Activated naive CD8-positive, alpha-beta T cell treated with anti-CD3 and anti-CD28 coated beads, Interleukin-2, amount 50 U/mL, for 16 hours (primary cell): ENCODE measurements at regions not wholly inside any gene's neighbourhood (a gene's known extent, or its start where the extent isn't known, plus 50 kb on each side); places are given as distances from the start of the nearest gene placed in this dataset.
"Not testable (repeated sequence)": the region's sequence is repeated elsewhere in the genome, so short reads cannot be mapped to it uniquely, and the experiment has no call there.

Experiments
- DNase-seq: peaks from one replicate; pipeline ENCODE4 v3.0.0-alpha.2; 2020; ENCODE audit warnings: low read depth, low spot score

DNA sequence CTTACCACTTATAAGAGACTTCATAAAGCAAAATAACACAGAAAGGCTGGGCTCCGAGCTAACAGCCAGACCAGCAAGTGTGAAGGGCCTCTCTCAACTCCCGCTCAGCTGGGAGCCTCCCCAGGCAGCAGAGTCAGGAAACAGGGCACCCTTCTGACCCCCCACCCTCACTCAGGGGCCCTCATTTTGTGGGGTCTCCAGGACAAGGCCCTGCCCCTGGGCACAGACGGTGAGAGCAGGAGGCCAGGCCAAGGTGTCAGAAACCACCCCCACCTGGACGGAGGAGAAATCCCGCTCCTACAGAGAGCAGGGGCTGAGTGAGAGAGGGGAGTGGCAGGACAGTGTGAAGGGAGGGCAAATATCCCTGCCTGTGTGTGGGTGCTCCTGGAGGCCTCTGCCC lies 135.8 kb upstream of the FOXD4L5 start:
- no peak for DNase-seq

DNA sequence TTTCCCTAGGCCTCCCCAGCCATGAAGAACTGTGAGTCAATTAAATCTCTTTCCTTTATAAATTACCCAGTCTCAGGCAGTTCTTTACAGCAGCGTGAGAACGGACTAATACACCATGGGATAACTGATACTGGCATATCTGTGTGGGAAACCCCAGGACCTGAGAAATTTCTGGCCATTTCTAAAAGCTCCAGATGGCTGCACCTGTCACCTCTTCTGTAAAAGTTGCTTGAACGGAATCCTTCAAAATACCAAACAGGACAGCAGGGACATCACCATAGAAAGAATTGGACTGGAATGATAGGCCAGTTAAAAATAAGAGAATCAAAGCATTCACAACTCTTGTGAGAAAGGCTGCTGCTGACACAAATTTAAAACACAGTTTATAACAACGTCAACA lies 134.0 kb upstream of the FOXD4L5 start:
- DNase-seq = not testable (repeated sequence)

DNA sequence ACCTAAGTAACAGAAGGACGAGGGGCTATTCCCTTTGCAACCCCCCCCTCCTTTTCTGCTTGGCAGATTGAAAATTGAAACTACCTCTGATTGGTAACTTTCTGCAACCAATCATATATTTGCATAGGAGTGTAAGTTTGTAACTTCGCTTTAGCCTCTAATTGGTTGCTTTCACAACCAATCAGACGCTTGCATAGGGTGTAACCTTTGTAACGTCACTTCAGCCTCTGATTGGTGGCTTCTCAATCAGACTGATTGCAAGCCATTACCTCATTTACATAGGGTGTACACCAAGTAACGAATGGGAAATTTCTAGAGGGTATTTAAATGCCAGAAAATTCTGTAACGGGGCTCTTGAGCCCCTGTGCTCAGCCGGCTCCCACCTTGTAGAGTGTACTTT lies 131.9 kb upstream of the FOXD4L5 start:
- not testable (repeated sequence) for DNase-seq

DNA sequence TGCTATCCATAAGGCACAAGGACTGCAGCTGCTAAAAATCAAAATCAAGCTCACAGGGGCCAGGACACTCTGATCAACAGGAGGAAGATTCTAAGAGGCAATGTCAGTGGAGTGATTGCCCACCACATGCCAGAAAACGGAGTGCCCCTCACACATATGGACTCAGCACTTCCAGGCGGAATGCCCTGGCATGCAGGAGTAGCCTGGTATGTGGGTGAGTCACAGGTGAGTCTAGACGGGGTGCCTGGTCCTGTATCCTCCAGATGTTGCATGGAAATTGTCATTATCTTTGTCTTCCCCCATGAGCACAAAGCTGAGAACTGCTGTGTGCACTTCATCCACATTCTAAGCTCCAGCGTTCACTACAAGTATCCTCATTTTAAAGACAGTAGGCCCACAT lies 129.2 kb upstream of the FOXD4L5 start:
- not testable (repeated sequence) for DNase-seq

DNA sequence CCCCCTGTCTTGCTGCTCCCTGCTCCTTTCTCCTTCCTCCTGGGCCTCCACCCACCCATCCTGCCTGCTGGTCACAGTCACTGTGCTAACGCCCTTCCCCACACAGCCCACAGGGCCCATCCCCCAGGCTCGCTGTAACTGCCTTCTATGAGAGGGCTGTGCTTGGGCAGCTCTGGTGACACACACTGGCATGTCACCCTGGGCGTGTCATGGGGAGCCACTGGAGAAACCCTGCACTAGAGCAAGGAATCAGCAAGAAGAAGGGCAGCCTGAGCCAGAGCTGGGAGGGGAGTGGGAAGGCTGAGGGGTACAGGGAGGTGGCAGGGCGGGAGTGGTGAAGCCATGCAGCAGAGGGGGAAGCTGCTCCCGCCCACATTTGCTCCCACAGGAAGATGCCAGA lies 128.4 kb upstream of the FOXD4L5 start:
- not testable (repeated sequence) for DNase-seq

DNA sequence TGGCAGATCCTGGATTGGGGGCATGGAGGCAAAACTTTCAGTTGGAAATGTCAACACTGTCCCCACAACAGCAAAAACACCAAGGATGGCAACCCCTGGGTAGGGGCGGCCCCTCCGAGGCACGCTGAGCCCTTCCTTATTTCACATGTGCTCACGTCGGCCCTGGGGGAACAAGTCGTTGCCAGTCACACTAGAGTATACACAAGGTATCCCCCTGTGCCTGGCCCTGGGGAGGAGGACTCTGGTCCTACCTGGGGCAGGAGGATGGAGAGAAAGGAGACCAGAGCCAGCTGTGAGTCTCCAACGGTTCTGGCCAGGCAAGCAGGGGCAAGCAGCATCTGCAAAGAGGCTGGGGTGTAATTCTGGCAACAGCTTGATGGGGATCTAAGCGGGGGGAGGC lies 126.9 kb upstream of the FOXD4L5 start:
- no peak for DNase-seq

DNA sequence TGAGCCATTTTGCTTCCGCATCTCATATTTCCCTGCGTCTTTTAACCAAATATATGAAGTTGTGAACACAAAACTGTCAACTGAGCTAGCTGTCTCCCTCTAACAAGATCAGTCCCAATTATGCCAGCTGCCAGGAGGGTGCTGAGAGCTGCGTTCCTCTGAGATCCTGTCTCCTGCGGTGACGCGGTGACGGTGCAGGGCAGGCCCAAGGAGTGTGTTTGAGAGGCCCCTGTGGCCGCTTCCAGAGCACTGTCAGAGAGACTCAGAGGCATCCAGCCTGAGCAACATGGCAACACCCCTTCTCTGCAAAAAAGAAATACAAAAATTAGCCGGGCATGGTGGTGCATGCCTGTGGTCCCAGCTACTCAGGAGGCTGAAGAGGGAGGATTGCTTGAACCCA lies 126.3 kb upstream of the FOXD4L5 start:
- DNase-seq = no peak

DNA sequence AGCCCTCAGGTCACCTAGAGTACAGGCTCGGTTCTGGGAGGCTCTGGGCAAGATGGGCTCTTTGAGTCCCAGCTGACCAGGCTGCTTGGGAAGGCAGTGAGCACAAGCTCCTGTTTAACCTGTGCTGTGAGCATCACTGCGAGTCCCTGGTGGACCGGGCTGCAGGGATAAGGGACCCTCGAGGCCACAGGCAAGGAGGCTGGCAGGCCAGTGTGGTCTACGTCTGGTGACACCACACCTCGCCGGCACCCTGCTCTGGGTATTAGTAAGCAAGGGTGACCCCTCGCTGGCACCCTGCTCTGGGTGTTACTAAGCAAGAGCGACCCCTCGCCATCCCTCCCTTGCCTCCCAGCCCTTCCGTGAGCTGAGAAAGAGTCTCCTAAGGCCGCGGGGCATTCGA lies 125.9 kb upstream of the FOXD4L5 start:
- DNase-seq = no peak

DNA sequence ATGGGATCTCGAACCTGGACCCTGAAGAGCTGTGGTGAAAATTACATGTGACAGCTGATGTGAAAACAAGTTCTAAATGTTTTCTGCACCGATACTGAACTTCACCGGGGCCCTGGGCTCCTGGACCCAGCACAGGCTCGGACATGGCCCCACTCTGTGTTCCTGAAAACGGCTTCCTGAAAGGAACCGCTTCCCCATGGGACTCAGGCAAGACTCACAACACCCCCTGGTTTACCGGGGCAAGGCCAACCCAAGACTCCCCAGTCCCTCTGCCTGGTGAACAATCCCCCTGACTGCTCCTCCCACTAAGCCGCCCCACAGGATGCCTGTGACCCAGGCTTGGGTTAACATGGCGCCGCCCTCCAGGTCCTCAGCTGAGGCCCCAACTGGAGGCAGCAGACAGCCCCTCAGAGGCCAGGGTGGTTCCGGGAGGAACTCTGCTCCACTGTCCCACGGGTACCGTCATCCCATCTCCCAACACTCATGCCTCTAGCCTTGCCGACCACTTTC lies 124.5 kb upstream of the FOXD4L5 start:
- DNase-seq = no peak

DNA sequence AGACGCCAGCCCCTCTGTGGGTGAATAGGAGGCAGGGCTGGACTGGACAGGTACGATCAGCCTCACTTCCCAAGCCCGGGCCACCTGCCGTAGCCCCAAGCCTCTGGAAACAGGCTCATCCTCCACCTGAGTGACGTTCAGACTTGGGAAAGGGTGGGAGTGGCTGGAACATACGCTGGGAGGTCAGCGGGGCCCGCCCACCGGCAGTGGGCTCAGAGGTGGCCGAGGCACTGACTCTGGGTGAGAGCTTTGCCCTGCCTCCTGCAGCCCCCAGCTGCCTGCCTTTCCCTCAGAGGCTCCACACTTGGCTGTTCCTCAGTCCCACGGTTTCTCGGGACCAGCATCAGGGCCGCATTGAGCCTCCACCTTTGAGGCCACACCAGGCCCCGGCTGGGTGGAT lies 123.8 kb upstream of the FOXD4L5 start:
- DNase-seq = not testable (repeated sequence)

DNA sequence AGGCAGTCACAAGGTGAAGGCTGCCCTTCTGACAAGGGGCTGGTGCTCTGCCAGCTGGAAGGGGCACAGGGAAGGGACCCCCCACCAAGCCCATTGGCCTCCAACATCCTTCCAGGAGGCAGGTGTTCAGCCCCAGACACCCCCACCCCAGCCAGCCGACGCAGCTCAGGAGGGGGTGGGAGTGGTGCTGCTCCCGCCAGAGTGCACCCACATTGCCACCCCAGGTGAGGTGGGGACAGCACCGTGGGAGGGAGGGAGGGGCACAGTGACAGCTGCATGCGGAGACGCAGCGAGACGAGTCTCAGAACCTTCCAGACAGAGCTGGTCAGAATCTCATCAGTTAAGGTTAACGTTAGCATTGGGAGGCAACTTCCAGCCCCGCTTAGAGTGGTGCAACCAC lies 121.6 kb upstream of the FOXD4L5 start:
- DNase-seq = not testable (repeated sequence)

DNA sequence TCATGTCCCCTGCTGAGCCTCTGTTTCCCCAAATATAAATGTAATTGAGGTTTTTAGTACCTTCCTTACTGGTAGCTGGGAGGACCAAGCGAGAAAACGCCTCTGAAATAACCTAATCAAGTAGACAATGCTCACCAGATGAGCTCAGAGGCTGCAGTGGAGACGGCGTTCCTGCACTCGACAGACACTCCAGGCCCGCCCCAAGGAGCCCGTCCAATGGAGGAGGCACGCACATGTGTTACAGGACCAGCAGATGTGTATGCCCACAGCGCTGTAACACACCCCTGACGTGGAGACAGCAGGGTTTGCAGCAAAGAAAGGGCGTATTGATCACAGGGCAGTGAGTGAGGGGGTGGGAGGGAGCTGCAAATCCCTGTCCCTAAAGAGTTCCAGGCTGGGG lies 120.8 kb upstream of the FOXD4L5 start:
- DNase-seq = not testable (repeated sequence)

DNA sequence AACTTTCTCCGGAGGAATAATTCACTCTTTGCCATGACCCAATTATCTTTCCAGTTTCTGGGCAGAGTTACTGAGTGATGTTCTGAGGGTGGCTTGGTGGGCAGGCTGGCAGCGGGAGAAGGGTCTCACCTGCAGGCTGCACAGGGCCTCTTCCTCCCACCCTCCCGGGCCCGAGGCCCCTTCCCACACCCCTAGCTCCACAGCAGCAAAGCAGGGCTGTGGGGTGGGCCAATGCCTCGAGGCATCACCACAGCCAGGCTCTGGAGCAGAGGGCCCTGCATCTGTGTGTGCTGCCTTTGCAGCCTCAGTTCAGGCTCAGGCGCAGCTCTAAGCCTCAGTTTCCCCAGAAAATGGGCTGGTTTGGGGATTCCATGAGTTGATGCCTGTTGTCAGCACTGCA lies 120.2 kb upstream of the FOXD4L5 start:
- DNase-seq = no peak

DNA sequence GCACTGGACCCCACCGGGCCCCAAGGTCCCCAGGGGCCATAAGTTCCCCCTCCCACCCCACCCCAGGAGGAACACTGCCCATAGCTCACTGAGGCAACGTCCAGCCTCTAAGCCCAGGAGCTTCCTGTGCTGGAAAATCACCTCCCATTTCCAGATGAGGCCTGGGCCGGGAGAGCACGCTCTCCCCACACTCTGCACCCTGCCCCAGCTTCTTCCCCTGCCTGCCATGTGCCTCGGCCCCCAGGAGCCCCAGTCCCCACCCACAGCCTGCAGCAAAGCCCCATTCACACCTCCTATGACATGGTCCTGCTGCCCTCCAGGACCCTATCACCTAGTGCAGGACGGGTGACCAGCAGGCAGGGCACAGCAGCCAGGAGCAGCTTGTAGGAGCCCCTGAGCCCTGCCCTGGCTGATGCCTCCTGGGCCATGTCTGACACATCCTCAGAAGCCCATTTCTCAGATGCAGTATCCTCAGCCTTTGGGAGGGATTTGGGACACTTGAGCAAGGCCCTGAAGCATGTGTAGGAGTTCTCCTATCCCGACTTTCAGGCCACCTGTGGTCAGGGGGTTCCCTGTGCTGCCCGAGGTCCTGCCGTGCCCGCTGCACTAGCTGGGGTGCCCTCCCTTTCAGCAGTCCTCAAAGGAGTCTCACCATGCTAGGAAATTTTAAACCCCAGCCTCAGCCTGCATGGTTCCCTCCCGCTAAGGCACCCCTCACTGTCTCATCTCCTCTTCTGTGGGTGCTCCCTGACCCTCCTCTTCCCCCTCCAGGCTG lies 119.4 kb upstream of the FOXD4L5 start:
- DNase-seq = no peak

DNA sequence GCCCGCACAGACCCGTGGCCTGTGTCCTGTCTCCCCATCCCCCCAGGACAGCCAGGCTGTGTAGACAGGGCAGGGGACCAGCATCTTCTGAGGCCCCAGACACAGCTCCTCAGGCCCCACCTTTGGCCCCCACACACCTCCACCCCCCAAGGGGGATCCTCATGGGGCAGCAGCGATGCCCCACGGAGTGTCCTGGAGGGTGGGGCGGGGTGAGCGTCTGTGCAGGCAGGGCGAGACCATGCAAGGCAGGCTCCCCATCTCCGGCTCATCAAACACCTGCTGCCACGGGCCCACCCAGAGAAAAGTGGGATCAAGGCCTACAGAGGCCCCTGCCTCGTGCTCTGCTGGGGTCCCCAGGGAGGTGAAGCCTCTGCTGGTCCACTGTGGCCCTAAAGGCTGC lies 118.7 kb upstream of the FOXD4L5 start:
- DNase-seq = no peak

DNA sequence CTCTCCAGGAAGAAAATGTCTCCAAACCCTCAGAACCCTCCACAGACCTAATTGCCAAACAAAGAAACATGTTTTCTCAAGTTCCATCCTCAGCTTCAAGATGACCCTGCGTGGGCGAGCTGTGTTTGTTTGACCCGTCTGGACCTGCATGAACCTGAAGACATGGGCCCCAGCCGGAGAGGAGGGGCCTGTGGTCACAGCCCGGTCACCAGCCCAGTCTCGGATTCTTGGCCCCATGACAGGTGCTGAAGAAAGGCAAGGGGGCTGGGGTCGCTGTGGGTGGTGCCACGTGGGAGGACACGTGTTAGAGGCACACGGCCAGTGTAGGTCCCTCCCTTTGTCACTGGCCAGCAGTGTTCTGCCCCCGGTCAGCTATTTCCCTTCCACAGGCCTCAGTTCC lies 118.1 kb upstream of the FOXD4L5 start:
- not testable (repeated sequence) for DNase-seq

DNA sequence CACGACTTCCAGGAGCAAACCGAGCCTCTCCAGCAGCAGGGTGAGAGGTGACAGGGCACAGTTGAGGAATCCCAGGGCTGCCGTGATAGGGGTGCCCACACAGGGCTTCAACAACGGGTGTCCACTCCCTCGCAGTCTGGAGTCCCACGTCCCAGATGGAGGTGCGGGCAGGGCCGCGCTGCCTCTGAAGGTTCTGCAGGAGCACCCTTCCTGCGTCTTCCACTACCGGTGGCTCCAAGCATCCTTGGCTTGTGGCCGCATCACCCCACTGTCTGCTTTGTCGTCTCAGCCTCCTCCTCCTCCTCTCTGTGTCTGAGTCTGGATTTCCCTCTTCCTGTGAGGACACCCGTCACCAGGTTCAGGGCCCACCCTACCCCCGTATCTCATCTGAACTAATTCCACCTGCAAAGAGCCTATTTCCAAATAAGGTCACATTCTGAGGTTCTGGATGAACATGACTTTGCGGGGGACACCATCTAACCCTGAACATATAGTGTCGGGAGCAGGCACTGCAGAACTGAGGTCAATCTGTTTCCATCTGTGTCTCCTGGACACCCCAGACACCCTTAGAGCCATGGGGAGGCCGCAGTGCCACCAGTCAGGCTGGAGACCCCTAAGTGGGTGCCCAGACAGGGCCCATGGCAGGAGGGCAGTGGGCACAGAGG lies 117.3 kb upstream of the FOXD4L5 start:
- not testable (repeated sequence) for DNase-seq

DNA sequence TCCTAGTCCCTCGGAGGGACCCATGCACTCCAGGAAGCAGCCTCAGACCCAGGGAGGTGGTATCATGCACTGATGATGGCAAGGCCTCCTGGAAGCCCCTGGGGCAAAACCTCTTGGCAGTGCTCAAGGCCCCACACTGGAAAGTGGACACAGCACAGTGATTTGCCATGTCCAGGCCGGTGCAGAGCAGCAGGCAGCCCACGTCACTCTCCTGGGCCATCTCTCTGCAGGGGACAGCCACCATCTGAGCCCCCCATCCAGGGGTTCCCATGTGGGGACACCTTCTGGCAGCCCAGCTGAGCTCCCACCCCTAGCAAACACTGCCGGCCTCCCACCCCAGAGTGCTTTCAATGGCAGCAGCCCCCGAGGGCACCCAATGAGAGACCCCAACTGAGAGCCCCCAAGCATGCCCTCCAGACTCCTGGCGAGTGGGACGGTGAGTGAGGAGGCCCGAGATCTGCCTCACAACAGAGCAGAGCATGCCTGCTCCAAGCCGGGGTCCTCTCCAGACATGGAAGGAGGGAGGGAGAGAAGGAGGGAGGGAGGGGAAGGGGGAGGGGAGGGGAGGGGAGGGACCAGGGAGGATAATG lies 116.5 kb upstream of the FOXD4L5 start:
- not testable (repeated sequence) for DNase-seq

DNA sequence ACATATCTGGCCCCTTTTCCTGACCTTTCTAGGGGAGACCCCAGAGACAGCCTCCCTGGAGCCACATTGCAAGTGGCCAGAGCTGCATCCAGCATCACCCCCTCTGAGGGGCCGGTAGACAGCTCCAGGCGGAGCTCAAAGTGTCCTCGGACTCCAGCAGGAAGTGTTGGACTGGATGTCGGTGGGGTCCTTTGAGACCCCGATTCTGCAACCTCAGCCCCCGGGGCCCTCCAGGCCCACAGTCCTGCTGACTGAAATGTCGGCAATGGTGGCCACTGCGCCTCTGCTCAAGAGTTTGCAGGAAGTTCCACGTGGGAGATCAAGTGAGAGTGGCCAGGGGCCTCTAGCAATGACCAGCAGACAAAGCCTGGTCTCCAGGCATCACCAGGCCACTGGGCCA lies 115.9 kb upstream of the FOXD4L5 start:
- DNase-seq = no peak

DNA sequence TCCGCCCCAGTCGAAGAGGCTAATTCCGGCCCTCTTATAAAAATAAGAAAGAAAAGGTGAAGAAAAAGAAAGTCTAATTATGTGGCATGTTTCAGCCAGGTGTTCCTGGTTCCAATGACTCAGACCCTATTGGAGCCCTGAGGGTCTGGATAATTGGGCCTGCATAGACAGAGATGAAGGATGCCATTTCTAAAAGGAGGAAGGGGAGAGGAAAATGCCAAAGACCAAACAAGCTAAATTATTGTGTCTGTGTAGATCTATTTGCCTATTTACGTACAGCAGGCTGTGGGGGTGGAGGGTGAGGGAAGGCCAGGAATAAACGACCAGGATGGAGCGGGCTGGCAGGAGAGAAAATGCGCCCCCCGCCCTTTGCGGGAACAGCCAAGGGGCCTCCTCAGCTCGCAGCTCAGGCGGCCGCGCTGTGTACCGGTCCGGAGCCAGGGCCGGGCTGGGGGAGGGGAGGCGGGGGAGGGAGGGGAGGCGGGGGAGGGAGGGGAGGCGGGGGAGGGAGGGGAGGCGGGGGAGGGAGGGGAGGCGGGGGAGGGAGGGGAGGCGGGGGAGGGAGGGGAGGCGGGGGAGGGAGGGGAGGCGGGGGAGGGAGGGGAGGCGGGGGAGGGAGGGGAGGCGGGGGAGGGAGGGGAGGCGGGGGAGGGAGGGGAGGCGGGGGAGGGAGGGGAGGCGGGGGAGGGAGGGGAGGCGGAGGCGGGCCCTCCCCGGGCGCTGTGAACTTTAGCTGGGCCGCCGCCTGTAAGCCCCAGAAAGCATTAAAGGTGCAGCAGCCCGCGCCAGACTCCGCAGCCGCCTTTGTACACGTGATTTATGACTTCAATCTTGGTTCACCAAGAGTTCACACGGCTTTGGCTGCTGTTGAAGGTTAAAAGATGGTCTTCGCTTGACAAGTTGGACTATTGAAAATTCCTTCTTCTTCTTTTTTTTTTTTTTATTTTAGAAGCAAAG lies 113.0 kb upstream of the FOXD4L5 start:
- not testable (repeated sequence) for DNase-seq

DNA sequence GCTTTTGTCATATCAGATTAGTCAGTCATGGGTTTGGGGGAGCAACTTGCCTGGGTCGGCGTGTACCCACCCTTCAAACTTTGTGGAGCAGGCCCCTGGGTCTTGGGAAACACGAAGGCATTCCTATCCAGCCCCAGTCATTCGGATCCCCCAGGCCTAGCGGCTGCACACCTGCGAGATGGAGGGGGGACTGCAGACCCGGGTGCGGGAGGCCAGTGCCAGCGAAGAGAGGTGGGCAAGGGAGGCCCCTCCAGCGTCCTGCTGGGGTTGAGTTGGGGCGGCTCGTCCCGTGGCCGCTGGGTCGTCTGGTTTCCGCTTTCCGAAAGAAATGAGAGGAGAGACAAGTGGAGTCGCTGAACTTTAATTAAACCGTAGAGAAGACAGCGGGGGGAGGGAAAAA lies 112.2 kb upstream of the FOXD4L5 start:
- DNase-seq = not testable (repeated sequence)

DNA sequence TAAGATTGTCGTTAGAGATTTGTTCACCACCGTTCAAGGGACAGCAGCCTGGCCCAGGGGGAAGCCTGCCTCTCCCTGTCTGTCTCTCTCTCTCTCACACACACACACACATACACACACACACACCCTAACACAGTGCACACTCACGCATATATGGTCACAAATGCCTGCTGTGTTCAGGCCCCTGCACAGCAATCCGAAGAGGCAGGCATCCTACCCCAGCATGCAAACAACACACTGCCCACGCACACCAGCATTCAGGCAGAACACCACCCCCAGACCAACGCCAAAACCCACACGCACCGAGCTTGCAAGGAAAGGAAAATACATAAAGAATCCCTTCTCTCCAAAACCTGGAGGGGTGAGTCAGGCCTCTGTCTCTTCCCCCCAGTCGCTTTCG lies 111.6 kb upstream of the FOXD4L5 start:
- DNase-seq = not testable (repeated sequence)
